GM12874 (cell line): ENCODE measurements at regions not wholly inside any gene's neighbourhood (a gene's known extent, or its start where the extent isn't known, plus 50 kb on each side); places are given as distances from the start of the nearest gene placed in this dataset.

Source experiments
- CTCF ChIP-seq: IDR thresholded peaks from 2 replicates; pipeline ENCODE4 v1.5.1; 2011; ENCODE audit warnings: low read depth, mild to moderate bottlenecking, control low read depth, low read length, moderate library complexity; ENCODE audit not compliant: insufficient read depth

GRCh38 chr2:22795287-22795866 is 589.6 kb upstream of the KLHL29 start:
- no peak for TF ChIP-seq CTCF

GRCh38 chr2:22798386-22798785 is 586.6 kb upstream of the KLHL29 start:
- TF ChIP-seq CTCF: no peak

- no peak for TF ChIP-seq CTCF
Observed at GRCh38 chr2:22800412-22800811, 584.6 kb upstream of the KLHL29 start.

GRCh38 chr2:22801071-22801470 is 583.9 kb upstream of the KLHL29 start:
- TF ChIP-seq CTCF: no peak

- no peak for TF ChIP-seq CTCF
Observed at GRCh38 chr2:22801970-22802369, 583.0 kb upstream of the KLHL29 start.

GRCh38 chr2:22807872-22808271 is 577.1 kb upstream of the KLHL29 start:
- no peak for TF ChIP-seq CTCF

GRCh38 chr2:22810602-22811001 is 574.4 kb upstream of the KLHL29 start:
- no peak for TF ChIP-seq CTCF
